ENCODE measurements at regions not wholly inside any gene's neighbourhood (a gene's known extent, or its start where the extent isn't known, plus 50 kb on each side); places are given as distances from the start of the nearest gene placed in this dataset.
"Not testable (repeated sequence)": the region's sequence is repeated elsewhere in the genome, so short reads cannot be mapped to it uniquely, and the experiment has no call there.

GRCh38 chr7:85821926-85822325 lies 635.1 kb upstream of the SEMA3D start:
- peaks cover 1 to 2% of the 10 kb centered on the region in 2 donors for H3K9me3 Mint-ChIP-seq
- ATAC-seq (replicated peaks in 1 of 2): no peak
- no peaks in the 10 kb centered on the region for H3K27me3 Mint-ChIP-seq (ENCODE audit: low read depth)
- H3K4me1 Mint-ChIP-seq (ENCODE audit: low read depth): no peaks in the 10 kb centered on the region
- no peak overlapping the region for H3K27ac Mint-ChIP-seq
- H3K36me3 Mint-ChIP-seq (ENCODE audit: insufficient read depth in 2 of 2): no peaks in the 10 kb centered on the region
- DNase-seq: no peak
- no peak overlapping the region for H3K4me3 Mint-ChIP-seq

DNA sequence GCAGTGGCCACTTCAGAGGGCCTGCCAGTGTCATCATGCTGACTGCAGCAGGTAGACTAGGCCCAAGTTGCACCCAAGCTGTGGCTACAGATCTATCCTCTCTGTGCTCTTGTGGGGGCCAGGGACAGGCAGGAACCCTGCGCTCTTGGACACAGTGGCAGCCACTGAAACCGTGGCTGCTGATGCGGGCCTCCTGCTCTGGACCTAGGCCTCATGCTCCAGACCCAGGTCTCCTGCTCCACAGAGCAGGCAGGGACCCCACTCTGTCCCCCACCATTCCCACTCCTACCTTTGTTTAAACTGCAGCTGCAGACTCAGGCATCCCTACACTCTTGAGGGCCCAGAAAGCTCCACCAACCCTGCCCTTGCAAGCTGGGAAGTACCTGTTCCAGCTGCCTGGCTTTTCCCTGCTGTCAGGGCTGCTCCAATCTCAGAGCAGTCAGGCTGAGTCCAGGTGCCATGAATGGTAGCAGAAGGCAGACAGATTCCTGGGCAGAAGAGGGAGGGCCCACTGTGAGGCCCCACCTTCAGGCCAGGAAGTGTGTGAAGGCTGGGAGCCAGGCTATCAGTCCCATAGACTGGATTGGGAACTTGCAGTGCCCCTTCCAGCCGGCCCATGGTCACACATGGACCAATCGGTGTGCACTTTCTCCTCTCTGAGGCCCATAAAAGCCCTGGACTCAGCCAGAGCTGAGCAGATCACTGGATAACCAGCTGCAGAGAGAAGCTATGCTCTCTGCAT lies 634.0 kb upstream of the SEMA3D start:
- no peaks in the 10 kb centered on the region for H3K4me1 Mint-ChIP-seq (ENCODE audit: low read depth)
- no peaks in the 10 kb centered on the region for H3K36me3 Mint-ChIP-seq (ENCODE audit: insufficient read depth in 2 of 2)
- H3K27me3 Mint-ChIP-seq (ENCODE audit: low read depth): no peaks in the 10 kb centered on the region
- DNase-seq (no peak), ATAC-seq (replicated peaks in 1 of 2) (no peak)
- peaks cover under 1 to 1% of the 10 kb centered on the region in 2 donors for H3K9me3 Mint-ChIP-seq
- H3K4me3 Mint-ChIP-seq: no peak overlapping the region
- no peak overlapping the region for H3K27ac Mint-ChIP-seq

- no peak for ATAC-seq (replicated peaks in 1 of 2)
- no peak overlapping the region for H3K4me3 Mint-ChIP-seq
- no peak for DNase-seq
- peaks cover 3 to 5% of the 10 kb centered on the region in 2 donors for H3K9me3 Mint-ChIP-seq
- no peaks in the 10 kb centered on the region for H3K4me1 Mint-ChIP-seq (ENCODE audit: low read depth)
- H3K36me3 Mint-ChIP-seq (ENCODE audit: insufficient read depth in 2 of 2): no peaks in the 10 kb centered on the region
- H3K27ac Mint-ChIP-seq: no peak overlapping the region
- no peaks in the 10 kb centered on the region for H3K27me3 Mint-ChIP-seq (ENCODE audit: low read depth)
Observed at GRCh38 chr7:85815526-85815925, 628.7 kb upstream of the SEMA3D start.

- Mint-ChIP-seq H3K27ac (no peak overlapping the region), H3K4me3 (no peak overlapping the region), H3K36me3 (ENCODE audit: insufficient read depth in 2 of 2) (no peaks in the 10 kb centered on the region), H3K4me1 (ENCODE audit: low read depth) (no peaks in the 10 kb centered on the region), H3K27me3 (ENCODE audit: low read depth) (no peaks in the 10 kb centered on the region), H3K9me3 (peaks cover 0 to 2% of the 10 kb centered on the region in 2 donors)
- DNase-seq: no peak
- ATAC-seq (replicated peaks in 1 of 2): no peak
Observed at GRCh38 chr7:85806321-85806720, 619.5 kb upstream of the SEMA3D start.

GRCh38 chr7:85805656-85806055 lies 618.8 kb upstream of the SEMA3D start:
- no peaks in the 10 kb centered on the region for H3K36me3 Mint-ChIP-seq (ENCODE audit: insufficient read depth in 2 of 2)
- ATAC-seq (replicated peaks in 1 of 2) (no peak), DNase-seq (no peak)
- peaks cover 0 to 2% of the 10 kb centered on the region in 2 donors for H3K9me3 Mint-ChIP-seq
- no peaks in the 10 kb centered on the region for H3K27me3 Mint-ChIP-seq (ENCODE audit: low read depth)
- no peaks in the 10 kb centered on the region for H3K4me1 Mint-ChIP-seq (ENCODE audit: low read depth)
- H3K4me3 Mint-ChIP-seq: no peak overlapping the region
- no peak overlapping the region for H3K27ac Mint-ChIP-seq

DNA sequence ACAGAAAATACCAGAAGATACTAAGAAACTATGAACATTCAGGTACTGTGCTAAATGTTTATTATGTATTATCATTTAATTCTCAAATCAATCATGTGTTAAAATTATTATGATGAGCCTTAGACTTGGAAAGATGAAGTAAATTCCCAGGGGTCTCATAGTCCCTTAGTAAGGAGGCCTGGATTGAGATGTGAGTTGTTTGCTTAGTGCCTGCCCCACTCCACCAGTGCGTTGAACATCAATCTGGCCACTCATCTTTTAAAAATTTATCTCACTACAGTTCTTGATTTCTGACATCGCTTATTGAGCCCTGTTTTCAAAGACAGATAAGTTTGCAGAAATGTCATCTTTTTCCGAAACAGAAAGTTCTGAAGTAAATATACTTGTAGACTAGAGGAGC lies 618.4 kb upstream of the SEMA3D start:
- Mint-ChIP-seq H3K4me1 (ENCODE audit: low read depth) (no peaks in the 10 kb centered on the region), H3K4me3 (no peak overlapping the region), H3K9me3 (peaks cover 0 to 3% of the 10 kb centered on the region in 2 donors), H3K36me3 (ENCODE audit: insufficient read depth in 2 of 2) (no peaks in the 10 kb centered on the region), H3K27ac (no peak overlapping the region), H3K27me3 (ENCODE audit: low read depth) (no peaks in the 10 kb centered on the region)
- no peak for ATAC-seq (replicated peaks in 1 of 2)
- DNase-seq: no peak

- Mint-ChIP-seq H3K27ac (no peak overlapping the region), H3K36me3 (ENCODE audit: insufficient read depth in 2 of 2) (no peaks in the 10 kb centered on the region), H3K4me3 (no peak overlapping the region), H3K9me3 (peaks cover 0 to 2% of the 10 kb centered on the region in 2 donors), H3K4me1 (ENCODE audit: low read depth) (no peaks in the 10 kb centered on the region), H3K27me3 (ENCODE audit: low read depth) (no peaks in the 10 kb centered on the region)
- ATAC-seq (replicated peaks in 1 of 2) (no peak), DNase-seq (no peak)
Observed at GRCh38 chr7:85802211-85802610, 615.4 kb upstream of the SEMA3D start.

DNA sequence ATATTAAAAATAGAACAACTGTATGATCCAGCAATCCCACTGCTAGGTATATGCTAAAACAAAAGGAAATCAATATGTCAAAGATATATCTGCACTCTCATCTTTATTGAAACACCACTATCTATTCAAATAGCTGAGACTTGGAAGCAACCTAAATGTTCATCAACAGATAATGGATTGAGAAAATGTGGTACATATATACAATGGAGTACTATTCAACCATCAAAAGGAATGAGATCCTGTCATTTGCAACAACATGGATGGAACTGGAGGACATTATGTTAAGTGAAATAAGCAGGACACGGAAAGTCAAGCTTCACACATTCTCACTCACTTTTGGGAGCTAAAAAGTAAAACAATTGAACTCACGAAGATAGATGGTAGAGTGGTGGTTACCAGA lies 610.1 kb upstream of the SEMA3D start:
- H3K9me3 Mint-ChIP-seq: peaks cover 3 to 5% of the 10 kb centered on the region in 2 donors
- H3K27ac Mint-ChIP-seq: no peak overlapping the region

DNA sequence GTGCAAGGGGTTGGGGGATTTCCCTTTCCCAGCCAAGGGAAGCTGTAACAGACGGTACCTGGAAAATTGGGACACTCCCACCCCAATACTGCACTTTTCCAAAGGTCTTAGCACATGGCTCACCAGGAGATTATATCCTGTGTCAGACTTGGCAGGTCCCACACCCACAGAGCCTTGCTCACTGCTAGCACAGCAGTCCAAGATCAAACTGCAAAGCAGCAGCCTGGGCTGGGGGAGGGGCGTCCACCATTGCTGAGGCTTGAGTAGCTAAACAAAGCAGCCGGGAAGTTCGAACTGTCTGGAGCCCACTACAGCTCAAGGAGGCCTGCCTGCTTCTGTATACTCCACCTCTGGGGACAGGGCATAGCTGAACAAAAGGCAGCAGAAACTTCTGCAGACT lies 604.2 kb upstream of the SEMA3D start:
- not testable (repeated sequence) for H3K4me3 Mint-ChIP-seq; H3K27ac Mint-ChIP-seq; H3K9me3 Mint-ChIP-seq; DNase-seq; H3K36me3 Mint-ChIP-seq (ENCODE audit: insufficient read depth in 2 of 2); H3K4me1 Mint-ChIP-seq (ENCODE audit: low read depth); ATAC-seq (replicated peaks in 1 of 2); H3K27me3 Mint-ChIP-seq (ENCODE audit: low read depth)

More for the DNA sequence above, 610.1 kb upstream of the SEMA3D start:
- peaks cover 0 to 1% of the 10 kb centered on the region in 2 donors for H3K36me3 Mint-ChIP-seq (ENCODE audit: insufficient read depth in 2 of 2)
- H3K27me3 Mint-ChIP-seq (ENCODE audit: low read depth): no peaks in the 10 kb centered on the region
- ATAC-seq (replicated peaks in 1 of 2) (no peak), DNase-seq (no peak)
- H3K4me1 Mint-ChIP-seq (ENCODE audit: low read depth): no peaks in the 10 kb centered on the region
- H3K4me3 Mint-ChIP-seq: no peak overlapping the region

GRCh38 chr7:85781606-85782005 lies 594.8 kb upstream of the SEMA3D start:
- Mint-ChIP-seq H3K36me3 (ENCODE audit: insufficient read depth in 2 of 2) (peaks cover 0 to 3% of the 10 kb centered on the region in 2 donors), H3K27ac (no peak overlapping the region), H3K27me3 (ENCODE audit: low read depth) (no peaks in the 10 kb centered on the region), H3K9me3 (no peaks in the 10 kb centered on the region), H3K4me1 (ENCODE audit: low read depth) (no peaks in the 10 kb centered on the region), H3K4me3 (no peak overlapping the region)
- no peak for ATAC-seq (replicated peaks in 1 of 2)
- no peak for DNase-seq

DNA sequence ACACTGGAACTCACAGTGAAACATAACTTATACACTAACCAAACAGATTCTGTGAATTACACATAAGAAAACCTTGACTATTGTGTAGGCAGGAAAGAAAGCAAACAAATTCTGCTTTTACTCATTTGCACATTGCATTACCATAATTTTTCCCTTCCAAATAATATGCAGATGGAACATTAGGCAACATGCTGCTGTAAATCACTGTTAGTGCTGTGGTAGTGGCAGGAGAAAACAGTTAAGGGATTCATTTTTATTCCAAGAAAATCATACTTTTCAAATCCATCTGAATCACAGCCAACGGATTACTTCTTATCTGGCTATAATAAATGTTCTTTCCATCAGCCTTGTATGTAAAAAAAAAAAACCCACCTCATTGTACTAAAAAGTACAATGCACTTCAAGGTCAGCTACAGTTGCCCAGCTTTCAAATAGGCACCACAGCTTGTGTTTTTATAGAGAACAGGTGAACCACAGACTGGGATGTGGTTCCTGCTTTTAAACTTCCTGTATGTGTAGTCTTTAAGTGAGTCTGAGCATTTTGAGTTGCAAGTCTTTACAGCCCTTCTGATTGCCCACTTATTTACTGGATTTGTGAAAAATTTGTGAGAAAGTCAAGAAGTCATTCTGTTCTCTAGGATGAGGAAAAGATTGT lies 590.0 kb upstream of the SEMA3D start:
- no peaks in the 10 kb centered on the region for H3K36me3 Mint-ChIP-seq (ENCODE audit: insufficient read depth in 2 of 2)
- DNase-seq (no peak), ATAC-seq (replicated peaks in 1 of 2) (no peak)
- H3K27ac Mint-ChIP-seq: no peak overlapping the region
- no peaks in the 10 kb centered on the region for H3K9me3 Mint-ChIP-seq
- no peak overlapping the region for H3K4me3 Mint-ChIP-seq
- no peaks in the 10 kb centered on the region for H3K27me3 Mint-ChIP-seq (ENCODE audit: low read depth)
- H3K4me1 Mint-ChIP-seq (ENCODE audit: low read depth): no peaks in the 10 kb centered on the region

GRCh38 chr7:85775431-85775830 lies 588.6 kb upstream of the SEMA3D start:
- Mint-ChIP-seq H3K4me3 (no peak overlapping the region), H3K27ac (no peak overlapping the region), H3K4me1 (ENCODE audit: low read depth) (no peaks in the 10 kb centered on the region), H3K27me3 (ENCODE audit: low read depth) (no peaks in the 10 kb centered on the region), H3K9me3 (no peaks in the 10 kb centered on the region), H3K36me3 (ENCODE audit: insufficient read depth in 2 of 2) (no peaks in the 10 kb centered on the region)
- ATAC-seq (replicated peaks in 1 of 2) (no peak), DNase-seq (no peak)

- no peak overlapping the region for H3K27ac Mint-ChIP-seq
- no peaks in the 10 kb centered on the region for H3K9me3 Mint-ChIP-seq
- DNase-seq (no peak), ATAC-seq (replicated peaks in 1 of 2) (no peak)
- no peaks in the 10 kb centered on the region for H3K4me1 Mint-ChIP-seq (ENCODE audit: low read depth)
- H3K36me3 Mint-ChIP-seq (ENCODE audit: insufficient read depth in 2 of 2): no peaks in the 10 kb centered on the region
- no peak overlapping the region for H3K4me3 Mint-ChIP-seq
- no peaks in the 10 kb centered on the region for H3K27me3 Mint-ChIP-seq (ENCODE audit: low read depth)
Observed at GRCh38 chr7:85774986-85775385, 588.1 kb upstream of the SEMA3D start.

All from activated T-cell treated with anti-CD3 and anti-CD28 coated beads, Interleukin-2, amount 50 U/mL, for 72 hours (primary cell).